ENCODE measurements at regions not wholly inside any gene's neighbourhood (a gene's known extent, or its start where the extent isn't known, plus 50 kb on each side); places are given as distances from the start of the nearest gene placed in this dataset.
"Not testable (repeated sequence)": the region's sequence is repeated elsewhere in the genome, so short reads cannot be mapped to it uniquely, and the experiment has no call there.

- not testable (repeated sequence) for DNase-seq
These were observed 54.8 kb upstream of the ZNF717 start for GRCh38 chr3:75840160-75840559.

GRCh38 chr3:75850301-75851008, 65.1 kb upstream of the ZNF717 start:
- not testable (repeated sequence) for DNase-seq

- DNase-seq: no peak
These were observed 77.8 kb upstream of the ZNF717 start for GRCh38 chr3:75863130-75863529.

- no peak for DNase-seq
These were observed 78.5 kb upstream of the ZNF717 start for GRCh38 chr3:75863878-75864277.

- DNase-seq: not testable (repeated sequence)
These were observed 98.4 kb upstream of the ZNF717 start for GRCh38 chr3:75883719-75884118.

GRCh38 chr3:75886971-75887526, 101.7 kb upstream of the ZNF717 start:
- no peak for DNase-seq

GRCh38 chr3:75894234-75894633, 108.9 kb upstream of the ZNF717 start:
- DNase-seq: no peak

GRCh38 chr3:75896265-75896664, 110.9 kb upstream of the ZNF717 start:
- DNase-seq: no peak

- DNase-seq: not testable (repeated sequence)
These were observed 116.1 kb upstream of the ZNF717 start for GRCh38 chr3:75901446-75901845.

- no peak for DNase-seq
These were observed 121.3 kb upstream of the ZNF717 start for GRCh38 chr3:75906555-75907112.

- no peak for DNase-seq
These were observed 128.5 kb upstream of the ZNF717 start for GRCh38 chr3:75913800-75914350.

GRCh38 chr3:75914741-75915140, 129.4 kb upstream of the ZNF717 start:
- not testable (repeated sequence) for DNase-seq

GRCh38 chr3:75938921-75939320, 153.6 kb upstream of the ZNF717 start:
- no peak for DNase-seq

GRCh38 chr3:75951941-75952340, 166.6 kb upstream of the ZNF717 start:
- no peak for DNase-seq

- DNase-seq: not testable (repeated sequence)
These were observed 174.7 kb upstream of the ZNF717 start for GRCh38 chr3:75960031-75960430.

GRCh38 chr3:75962054-75962453, 176.7 kb upstream of the ZNF717 start:
- DNase-seq: not testable (repeated sequence)

- DNase-seq: no peak
These were observed 181.7 kb upstream of the ZNF717 start for GRCh38 chr3:75967071-75967470.

- no peak for DNase-seq
These were observed 193.3 kb upstream of the ZNF717 start for GRCh38 chr3:75978686-75979085.

GRCh38 chr3:75981401-75981800, 196.1 kb upstream of the ZNF717 start:
- no peak for DNase-seq

- DNase-seq: no peak
These were observed 196.8 kb upstream of the ZNF717 start for GRCh38 chr3:75982151-75982550.

GRCh38 chr3:75983111-75983510, 197.8 kb upstream of the ZNF717 start:
- no peak for DNase-seq

- no peak for DNase-seq
These were observed 198.4 kb upstream of the ZNF717 start for GRCh38 chr3:75983609-75984290.

- DNase-seq: no peak
These were observed 200.1 kb upstream of the ZNF717 start for GRCh38 chr3:75985432-75985831.

GRCh38 chr3:76010252-76010651, 224.9 kb upstream of the ZNF717 start:
- DNase-seq: no peak

All from DMS79 treated with DMSO at 0.1 percent for 48 hours (cell line).